Mucosa of descending colon (tissue), 3 donors: ENCODE measurements at regions not wholly inside any gene's neighbourhood (a gene's known extent, or its start where the extent isn't known, plus 50 kb on each side); places are given as distances from the start of the nearest gene placed in this dataset.

Source experiments
- ATAC-seq: fragments of 200-7000 bp; cut with Tn5 transposase; one replicate; pipeline ENCODE4 v1.9.1; 2020; ENCODE audit warnings: mild to moderate bottlenecking, moderate library complexity
- DNase-seq, 3 donors: peaks; one replicate each; pipeline ENCODE4 v3.0.0-alpha.2; 2020
- H3K36me3 ChIP-seq: fragments of 200-600 bp; one replicate; pipeline ENCODE4 v1.8.0; 2021; ENCODE audit warnings: low read depth, mild to moderate bottlenecking
- H3K4me1 ChIP-seq: fragments of 200-600 bp; one replicate; pipeline ENCODE4 v1.8.0; 2021; ENCODE audit warnings: low read depth, mild to moderate bottlenecking
- H3K4me3 ChIP-seq: fragments of 200-600 bp; one replicate; pipeline ENCODE4 v1.8.0; 2021; ENCODE audit warnings: mild to moderate bottlenecking
- H3K9me3 ChIP-seq: fragments of 200-600 bp; one replicate; pipeline ENCODE4 v1.8.0; 2021; ENCODE audit warnings: mild to moderate bottlenecking
- CTCF ChIP-seq: fragments of 200-600 bp; IDR thresholded peaks from one replicate; pipeline ENCODE4 v1.8.0; 2022; ENCODE audit warnings: antibody characterized with exemption, mild to moderate bottlenecking
- intact Hi-C, 2 donors: fragments of 100-400 bp; cut with DNase I in 1 of 2; cut with micrococcal nuclease in 1 of 2; formaldehyde crosslinking; loops; one replicate each; pipeline versions ENCODE4 v1.11.0 to v1.11.1; 2022; cut with DNase I, micrococcal nuclease
- donor health status: DM: no; HTN: no; CAD: no; lungs with moderate emphysema.
- donor health status: DM: no; HTN: no; CAD: no.
- donor health status: DM: no; HTN: yes; CAD: no.

- Histone ChIP-seq H3K4me1 (no peaks in the 10 kb centered on the region), H3K36me3 (no peaks in the 10 kb centered on the region), H3K9me3 (peaks cover 6% of the 10 kb centered on the region), H3K4me3 (no peak overlapping the region)
- ATAC-seq, result no peak
- intact Hi-C loops, result no loop called here
- DNase-seq, result no peak
- no peak for TF ChIP-seq CTCF
These were observed 667.3 kb downstream of the SLC16A7 start for GRCh38 chr12:60263161-60263560.

- Histone ChIP-seq H3K4me3 (no peak overlapping the region), H3K36me3 (no peaks in the 10 kb centered on the region), H3K4me1 (no peaks in the 10 kb centered on the region), H3K9me3 (peaks cover 6% of the 10 kb centered on the region)
- intact Hi-C loops, result no loop called here
- DNase-seq, result no peak
- ATAC-seq, result no peak
- TF ChIP-seq CTCF, result no peak
These were observed 668.1 kb downstream of the SLC16A7 start for GRCh38 chr12:60263836-60264493.

GRCh38 chr12:60265741-60266140 lies 669.9 kb downstream of the SLC16A7 start:
- intact Hi-C loops, result no loop called here
- no peak overlapping the region for H3K4me3 ChIP-seq
- peaks cover 12% of the 10 kb centered on the region for H3K9me3 ChIP-seq
- no peak for DNase-seq
- TF ChIP-seq CTCF, result no peak
- H3K4me1 ChIP-seq, result no peaks in the 10 kb centered on the region
- no peak for ATAC-seq
- H3K36me3 ChIP-seq, result no peaks in the 10 kb centered on the region

GRCh38 chr12:60266381-60266852 lies 670.6 kb downstream of the SLC16A7 start:
- H3K4me1 ChIP-seq, result no peaks in the 10 kb centered on the region
- no peaks in the 10 kb centered on the region for H3K36me3 ChIP-seq
- TF ChIP-seq CTCF, result no peak
- ATAC-seq (no peak), DNase-seq (no peak)
- H3K4me3 ChIP-seq, result no peak overlapping the region
- H3K9me3 ChIP-seq, result peaks cover 12% of the 10 kb centered on the region
- intact Hi-C loops, result no loop called here

GRCh38 chr12:60269611-60270269 lies 673.9 kb downstream of the SLC16A7 start:
- intact Hi-C loops, result no loop called here
- peaks cover 16% of the 10 kb centered on the region for H3K9me3 ChIP-seq
- DNase-seq (no peak), ATAC-seq (no peak)
- no peak overlapping the region for H3K4me3 ChIP-seq
- no peaks in the 10 kb centered on the region for H3K4me1 ChIP-seq
- no peaks in the 10 kb centered on the region for H3K36me3 ChIP-seq
- TF ChIP-seq CTCF, result no peak
